GM21367 (cell line): ENCODE measurements at regions not wholly inside any gene's neighbourhood (a gene's known extent, or its start where the extent isn't known, plus 50 kb on each side); places are given as distances from the start of the nearest gene placed in this dataset.

Experiments used
- ATAC-seq: cut with Tn5 transposase; IDR thresholded peaks from one replicate; pipeline ENCODE4 v1.9.1; 2021; ENCODE audit not compliant: unreplicated experiment

DNA sequence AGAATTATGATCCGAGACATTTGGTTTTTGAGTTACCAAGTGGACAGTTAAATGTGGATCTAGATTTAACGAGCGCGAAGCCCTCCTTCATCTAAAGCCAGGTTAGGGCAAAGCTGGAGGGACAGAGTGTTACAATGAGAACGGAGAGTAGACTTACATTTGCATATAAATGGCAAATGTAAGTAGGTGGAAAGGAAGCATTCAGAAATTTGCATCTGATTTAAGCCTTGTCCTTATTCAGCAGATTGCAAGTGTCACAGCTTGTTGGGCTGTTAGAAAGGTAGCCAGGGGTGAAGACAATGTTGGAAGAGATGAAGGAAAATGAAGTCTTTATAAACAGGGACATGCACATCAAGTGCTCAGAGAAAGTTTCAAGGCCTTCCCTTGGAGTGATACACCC is 806.2 kb downstream of the GALC start:
- no peak for ATAC-seq

DNA sequence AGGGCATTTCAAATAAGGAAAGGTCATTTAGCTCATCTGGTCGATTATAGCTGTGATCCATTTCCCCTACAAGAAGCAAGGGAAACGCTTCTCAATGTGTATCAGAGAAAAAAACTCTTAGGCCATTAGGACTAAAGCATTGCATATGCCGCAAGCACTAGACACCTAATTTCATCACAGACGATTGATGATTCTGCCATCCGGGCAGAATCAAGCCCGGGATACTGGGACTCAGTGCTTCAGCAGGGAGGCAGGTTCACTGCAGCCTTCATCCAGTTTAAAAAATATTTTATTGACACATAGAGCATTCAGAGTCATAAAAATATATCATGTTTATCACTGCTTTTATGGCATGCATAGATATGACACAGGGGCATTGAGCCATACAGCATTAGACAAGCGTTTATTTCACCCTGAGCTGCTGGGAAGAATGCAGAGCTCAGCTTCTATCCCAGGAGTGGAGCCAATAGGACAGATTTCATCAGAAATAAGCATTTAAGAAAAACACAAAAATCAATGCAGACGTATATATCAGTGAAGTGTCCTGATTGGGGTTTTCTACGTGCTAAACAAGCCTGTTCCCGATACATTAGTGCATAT is 806.9 kb downstream of the GALC start:
- ATAC-seq: no peak

DNA sequence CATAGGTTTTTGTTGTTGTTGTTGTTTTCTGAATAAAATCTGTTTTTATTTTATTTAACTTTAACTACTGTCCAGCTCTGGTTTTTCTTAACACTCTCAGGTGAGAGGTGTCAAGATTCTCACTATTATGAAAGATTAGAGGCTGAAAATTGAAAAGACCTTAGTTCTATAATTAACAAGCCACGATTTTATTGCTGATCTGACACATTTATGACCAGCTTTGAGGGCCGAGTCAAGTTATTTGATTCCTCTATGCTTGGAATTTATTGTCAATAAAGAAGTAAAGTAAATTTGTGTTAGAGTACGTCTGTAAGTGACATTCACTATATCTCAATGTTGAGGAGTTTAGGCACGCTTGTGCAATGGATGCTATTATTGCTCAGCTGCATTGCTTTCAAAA is 808.8 kb downstream of the GALC start:
- ATAC-seq: no peak

DNA sequence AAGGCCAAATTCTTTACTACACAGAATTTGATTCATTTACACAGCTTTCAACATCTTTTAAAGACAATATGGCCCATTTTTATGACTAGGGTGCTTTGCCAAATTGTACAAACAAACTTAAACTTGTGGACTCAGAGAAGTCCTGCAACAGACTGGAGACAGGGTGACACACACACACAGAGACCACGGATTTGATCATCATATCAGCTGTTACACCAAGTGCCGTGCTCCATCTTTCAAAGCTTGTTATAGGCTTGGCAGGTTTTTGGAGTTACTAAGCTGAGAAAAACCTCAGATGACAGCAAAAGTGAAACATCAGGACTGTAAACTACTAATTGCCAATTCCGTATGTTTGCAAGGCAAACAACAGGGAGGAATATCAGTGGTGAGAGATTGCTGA is 811.7 kb downstream of the GALC start:
- no peak for ATAC-seq

DNA sequence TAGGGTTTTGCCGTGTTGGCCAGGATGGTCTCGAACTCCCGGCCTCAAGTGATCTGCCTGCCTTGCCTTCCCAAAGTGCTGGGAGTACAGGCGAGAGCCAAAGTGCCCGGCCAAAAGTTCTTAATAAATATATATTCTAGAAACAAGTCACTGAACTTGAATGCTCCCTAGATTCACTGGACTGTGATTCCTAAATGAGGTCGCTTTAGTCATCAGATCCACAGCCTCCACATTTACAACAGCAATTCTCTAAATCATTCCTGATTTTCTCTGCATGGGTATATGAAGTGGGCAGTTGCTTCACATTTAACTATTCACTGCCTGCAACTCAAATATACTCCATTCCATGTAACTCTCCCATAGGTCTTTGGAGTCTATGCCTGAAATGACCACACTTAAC is 813.0 kb downstream of the GALC start:
- no peak for ATAC-seq

DNA sequence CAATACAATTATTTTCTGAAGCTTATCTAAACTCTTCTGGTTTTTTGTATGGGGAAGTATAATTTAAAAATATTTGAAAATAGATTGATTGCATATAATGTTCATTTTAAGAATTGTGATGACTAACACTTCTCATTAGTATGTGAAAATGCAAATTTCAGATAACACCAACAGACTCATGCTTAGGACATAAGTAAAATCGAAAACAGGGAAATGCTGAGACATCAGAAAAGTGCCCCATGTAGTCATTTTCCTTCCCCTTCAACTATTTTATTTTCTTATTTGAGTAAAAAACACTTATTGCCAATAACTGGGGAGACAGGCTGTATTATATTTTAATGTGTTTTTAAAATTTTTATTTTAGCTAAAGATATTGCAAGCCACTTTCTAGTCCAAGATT is 814.7 kb downstream of the GALC start:
- no peak for ATAC-seq

DNA sequence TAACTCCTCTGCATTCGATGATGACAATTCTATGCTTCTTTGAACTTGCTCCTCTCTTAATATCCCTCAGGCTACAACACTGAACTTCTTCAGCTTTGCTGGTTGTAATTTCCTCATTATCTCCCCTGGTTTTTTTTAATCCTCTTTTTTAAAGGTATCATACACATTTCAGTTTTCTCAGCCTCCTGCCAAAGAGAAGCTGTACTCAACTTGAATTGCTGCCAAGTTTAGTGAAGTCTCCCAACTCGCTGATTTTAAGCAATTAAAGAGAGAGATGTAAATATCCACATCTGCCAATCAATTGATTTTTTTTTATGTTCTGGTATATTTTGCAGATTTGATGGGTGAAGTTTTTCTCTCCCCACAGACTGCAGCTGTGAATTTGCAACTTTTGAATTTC is 817.8 kb downstream of the GALC start:
- ATAC-seq: no peak

DNA sequence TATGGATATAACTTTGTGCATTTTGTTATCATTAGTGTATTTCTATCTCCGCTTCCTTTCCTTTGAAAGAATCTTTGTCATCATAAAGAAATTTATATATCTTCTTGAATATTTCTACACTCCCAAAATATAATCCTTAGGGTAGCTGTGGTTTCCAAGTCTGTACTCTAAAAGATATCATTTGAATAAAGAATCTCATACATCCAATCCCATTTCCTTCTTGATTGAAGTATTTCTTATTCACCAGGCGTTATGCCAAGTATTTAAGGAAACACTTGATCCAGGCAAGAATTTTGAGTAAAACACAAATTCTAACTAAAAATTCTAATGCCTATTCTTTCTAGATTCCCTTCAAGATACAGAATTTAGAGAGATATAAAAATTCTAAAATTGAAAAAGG is 821.8 kb downstream of the GALC start:
- ATAC-seq: no peak

DNA sequence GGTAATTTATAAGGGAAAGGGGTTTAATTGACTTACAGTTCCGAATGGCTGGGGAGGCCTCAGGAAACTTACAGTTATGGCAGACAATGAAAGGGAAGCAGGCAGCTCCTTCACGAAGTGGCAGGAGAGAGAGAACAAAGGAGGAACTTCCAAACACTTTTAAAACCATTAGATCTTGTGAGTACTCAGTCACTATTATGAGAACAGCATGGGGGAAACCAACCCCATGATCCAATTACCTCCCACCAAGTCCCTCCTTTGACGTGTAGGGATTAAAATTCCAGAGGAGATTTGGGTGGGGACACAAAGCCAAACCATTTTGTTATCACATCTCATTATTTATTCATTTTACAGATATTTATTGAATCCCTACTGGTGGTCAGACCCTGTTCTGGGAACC is 822.8 kb downstream of the GALC start:
- ATAC-seq: no peak

DNA sequence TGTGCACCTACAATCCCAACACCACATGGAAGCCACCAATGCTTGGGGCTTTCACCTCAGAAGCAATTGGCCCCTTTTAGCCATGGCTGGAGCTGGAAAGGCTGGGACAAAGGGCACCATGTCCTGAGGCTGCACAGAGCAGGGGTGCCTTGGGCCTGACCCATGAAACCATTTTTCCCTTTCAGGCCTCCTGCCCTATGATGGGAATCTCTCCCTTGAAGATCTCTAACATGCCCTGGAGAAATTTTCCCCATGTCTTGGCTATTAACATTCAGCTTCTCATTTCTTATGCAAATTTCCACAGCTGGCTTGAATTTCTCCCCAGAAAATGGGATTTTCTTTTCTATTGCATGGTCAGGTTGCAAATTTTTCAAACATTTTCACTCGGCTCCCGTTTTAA is 823.6 kb downstream of the GALC start:
- ATAC-seq: no peak

DNA sequence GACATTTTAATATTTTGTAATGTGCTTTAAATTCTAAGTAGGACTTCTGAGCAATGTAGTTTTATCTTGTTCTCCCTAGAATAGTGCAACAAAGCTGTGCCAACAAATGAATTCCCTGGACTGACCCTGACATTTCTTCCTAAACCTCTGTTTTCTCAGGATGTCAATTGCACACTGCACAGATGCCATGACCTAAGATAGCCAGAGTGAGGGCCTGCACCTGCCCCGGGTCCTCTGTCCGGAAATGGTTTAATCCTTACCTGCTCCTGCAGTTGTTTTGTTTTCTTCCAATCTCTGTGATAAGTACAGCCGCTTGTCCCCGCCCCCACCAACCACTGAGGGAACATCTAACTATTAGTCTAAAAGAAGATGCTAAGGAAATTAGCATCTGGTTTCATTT is 831.5 kb downstream of the GALC start:
- ATAC-seq: no peak

DNA sequence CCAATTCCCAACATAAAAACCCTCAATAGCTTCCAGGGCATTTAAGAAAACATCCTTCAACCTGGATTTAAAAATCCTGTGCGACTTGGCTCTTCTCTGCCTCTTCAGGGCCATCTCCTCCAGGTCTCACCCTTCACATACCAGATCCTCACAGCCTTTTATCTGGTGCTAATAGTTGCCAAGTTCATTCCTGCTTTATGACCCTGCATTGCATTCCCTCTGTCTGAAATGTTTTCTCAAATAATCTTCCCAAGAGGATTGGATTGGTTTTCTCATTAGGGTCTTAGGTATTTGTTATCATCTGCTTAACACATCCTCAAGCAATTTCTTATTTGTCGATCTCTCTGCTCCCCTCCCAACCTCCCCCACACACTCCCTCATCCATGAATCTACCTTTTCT is 832.0 kb downstream of the GALC start:
- ATAC-seq: no peak

DNA sequence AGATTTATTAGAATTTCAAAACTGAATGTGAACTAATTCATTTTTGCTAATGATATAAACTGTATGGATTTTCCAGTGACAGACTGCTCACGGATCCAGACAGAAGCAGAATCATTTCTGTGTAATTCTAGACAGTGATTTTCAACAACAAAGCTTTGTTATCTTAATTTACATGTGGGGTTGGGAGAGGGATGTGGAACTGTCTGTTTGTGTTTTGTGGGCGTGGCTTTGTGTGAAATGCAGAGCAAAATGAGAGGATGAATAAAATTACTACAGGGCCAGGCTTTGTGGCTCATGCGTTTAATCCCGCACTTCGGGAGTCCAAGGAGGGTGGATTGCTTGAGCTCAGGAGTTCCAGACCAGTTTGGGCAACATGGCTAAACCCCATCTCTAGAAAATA is 834.7 kb downstream of the GALC start:
- ATAC-seq: no peak

DNA sequence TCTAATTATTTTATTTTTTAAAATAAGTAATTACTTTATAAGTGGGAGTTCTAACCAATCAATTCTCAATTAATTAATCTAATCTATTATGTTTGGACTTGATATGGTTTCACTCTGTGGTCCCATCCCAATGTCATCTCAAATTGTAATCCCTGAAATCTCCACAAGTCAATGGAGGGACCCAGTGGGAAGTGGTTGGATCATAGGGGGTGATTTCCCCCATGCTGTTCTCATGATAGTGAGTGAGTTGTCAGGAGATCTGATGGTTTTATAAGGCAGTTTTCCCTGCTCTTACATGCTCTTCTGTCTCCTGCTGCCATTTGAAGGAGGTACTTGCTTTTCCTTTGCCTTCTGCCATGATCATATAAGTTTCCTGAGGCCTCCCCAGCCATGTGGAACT is 836.1 kb downstream of the GALC start:
- no peak for ATAC-seq

DNA sequence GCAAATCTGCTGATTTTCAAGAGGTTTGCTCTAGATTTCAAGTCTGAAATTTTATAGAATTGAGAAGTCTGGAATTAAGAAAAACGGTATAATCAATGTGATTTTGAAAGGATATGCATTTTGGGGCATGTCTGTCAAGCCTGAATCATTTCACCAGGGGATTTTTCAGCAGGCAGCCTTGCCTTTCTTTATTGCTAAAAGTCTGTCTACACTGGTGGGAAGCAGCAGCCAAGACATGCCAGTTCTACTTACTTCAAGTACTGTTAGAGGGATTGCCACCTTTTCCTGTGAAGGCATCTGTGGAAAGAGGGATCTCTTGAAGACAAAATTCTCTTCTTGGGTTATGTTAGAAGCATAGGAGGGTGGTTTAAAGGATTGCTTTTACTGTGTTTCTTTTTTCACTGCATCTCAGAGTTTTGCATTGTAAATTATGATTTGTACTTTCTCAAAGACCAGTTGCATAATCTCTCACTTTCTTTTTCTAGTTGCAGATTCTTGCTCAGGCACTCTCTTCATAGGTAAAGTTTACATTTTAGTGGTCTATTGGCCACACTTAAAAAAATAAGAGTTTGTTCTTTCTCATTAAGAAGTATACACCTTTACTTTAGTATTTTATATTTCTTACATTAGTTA is 837.0 kb downstream of the GALC start:
- ATAC-seq: no peak

DNA sequence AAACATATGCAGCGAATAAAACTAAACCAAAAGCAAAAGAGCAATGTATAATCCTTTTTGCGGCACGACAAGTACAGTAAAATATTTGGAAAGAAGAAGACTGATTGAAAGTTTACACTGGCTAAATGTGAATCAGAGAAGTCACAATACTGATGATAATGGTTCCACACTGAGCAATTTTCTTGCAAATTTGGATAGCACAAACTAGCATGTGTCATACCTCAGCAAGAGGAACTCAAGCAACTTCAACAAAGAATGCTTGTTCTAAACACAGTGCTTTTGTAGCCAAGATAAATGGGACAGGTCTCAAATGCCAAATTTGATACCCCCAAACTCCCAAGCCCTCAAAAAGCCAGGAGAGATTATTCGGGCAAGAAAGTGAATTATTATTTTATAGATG is 839.1 kb downstream of the GALC start:
- no peak for ATAC-seq

DNA sequence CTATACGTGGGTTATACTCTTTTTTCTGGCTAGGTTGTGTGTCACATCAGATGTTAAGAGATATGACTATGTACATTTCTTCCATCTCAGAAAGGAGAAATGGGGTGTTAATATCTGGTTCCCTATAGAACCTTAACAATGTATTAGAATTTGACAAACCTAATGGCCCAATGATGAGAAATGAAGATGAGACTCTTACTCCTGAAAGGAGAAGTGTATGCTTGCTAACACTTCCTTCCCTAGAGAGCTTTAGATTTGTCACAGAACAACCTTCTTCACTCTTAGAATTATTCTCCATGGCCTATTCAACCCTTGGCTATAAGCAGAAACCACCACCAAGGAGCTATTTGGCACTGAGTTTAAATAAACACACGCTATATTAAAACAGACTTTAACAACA is 839.6 kb downstream of the GALC start:
- no peak for ATAC-seq

DNA sequence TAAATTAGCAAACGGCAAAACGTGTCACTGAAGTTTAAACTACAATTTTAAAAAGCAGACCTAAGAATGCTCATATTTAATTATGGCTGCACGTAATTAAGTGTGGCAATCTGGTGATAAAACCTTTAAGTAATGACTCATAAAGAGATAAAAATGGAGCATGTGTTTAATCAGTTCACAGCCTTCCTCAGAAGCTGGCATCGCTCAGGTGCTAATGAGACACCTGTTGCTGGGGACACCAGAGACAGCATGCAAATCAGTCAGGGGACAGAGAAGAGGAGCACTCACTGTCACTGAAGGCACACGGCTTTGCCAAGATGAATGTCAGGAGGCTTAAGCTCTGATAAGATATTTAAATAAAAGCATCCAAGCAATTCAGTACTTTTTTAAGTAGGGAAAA is 840.3 kb downstream of the GALC start:
- no peak for ATAC-seq

DNA sequence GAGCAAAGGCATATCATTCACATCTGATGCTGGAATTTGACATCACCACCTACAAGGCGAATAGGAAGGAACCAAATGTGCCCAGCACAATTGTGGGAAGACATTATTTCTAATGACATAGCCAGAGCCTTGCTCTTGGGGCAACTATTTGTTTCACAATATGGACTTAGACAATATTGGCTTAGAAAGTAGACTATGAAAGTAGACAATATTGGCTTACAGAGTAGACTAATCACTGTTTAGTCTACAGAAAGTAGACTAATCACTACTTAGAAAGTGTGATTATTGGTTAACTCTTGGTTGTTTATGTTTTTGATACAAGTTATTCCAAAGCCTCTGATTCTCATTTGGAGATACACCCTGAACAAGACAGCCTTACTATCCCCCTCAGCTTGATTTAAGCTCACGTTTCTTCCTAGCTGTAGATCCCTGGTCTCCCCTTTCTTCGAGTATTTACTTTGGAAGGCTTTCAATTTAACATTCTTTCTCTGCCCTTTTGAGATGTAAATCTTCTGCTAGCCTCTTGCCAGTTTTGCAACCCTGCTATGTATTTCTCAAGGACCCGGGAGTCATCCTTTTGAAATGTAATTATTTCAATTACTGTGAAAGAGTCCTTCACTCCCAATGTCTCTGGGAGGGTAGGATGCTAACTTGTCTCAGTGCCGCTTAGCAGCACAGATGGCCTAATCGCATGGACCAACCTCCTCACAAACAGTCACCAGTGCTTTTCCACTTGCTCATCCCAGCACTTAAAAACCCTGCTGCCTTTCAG is 843.2 kb downstream of the GALC start:
- no peak for ATAC-seq

DNA sequence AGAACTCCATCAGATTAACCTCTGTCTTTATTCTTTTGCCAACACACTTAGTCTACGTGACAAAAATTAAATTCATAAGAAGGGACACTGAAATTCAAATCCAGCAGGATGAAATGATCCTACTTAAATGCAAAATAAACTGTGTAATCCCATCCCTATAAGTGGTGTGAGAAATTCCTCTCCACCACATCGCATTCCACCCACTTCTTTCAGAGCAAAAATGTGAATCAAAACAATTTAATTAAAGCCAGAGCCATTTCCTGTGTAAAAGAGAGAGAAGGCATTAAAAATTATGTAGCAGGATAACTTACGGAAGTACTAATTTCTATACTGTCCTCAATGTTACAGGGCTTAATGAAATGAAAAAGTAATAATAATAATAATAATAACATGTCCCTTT is 844.3 kb downstream of the GALC start:
- no peak for ATAC-seq

DNA sequence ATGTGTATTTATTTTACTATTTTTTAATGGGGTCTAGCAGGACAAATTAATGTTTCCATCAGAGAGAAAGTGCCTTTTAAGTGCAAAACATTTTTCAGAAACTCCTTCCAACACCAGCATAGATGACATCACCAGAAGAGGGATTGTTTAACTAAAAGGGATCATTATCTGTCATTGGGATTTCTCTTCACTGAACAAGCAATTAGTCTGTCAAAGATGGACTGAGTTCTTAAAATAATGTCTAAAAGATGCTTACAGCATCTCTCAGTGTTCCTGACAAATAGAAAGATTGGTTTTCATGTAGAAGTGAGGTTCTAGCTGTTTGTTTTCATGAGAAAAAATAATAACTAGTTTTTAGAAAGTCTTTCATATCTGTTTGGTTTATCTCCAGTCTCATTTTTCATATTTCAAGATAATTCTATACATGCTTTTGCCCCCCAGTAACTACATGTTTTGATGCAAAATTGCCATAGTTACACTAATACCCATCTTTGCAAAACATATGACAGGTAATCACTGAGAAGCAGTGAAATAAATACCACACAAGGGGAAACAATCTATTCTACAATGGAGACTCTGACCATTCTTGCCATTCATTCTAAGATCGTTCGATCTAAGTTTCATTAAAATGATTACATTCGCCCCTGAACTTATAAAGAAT is 850.3 kb downstream of the GALC start:
- no peak for ATAC-seq

DNA sequence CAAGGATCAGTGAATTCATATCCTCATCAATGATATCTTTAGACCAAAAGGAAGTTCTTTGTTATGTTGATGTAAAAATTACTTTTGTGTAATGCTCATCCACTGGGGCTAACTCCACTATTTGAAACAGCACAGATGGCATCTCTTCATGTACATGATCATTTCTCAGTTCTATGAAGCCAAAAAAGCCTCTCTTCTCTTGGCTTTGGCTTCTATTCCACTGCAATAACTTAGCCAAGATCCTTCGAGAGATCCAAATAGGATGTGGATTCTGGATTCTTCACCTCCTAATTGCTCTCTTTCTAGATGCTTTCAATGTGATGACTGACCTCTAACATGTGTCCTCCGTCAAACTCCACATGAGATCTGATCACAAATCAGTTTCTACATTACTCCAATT is 851.2 kb downstream of the GALC start:
- ATAC-seq: no peak
